Natural killer cell treated with Interleukin-12 subunit alpha and Interleukin-12 subunit beta and Interleukin-15 and Interleukin-18, amount 100 ng/mL, for 72 hours (primary cell): ENCODE measurements at regions not wholly inside any gene's neighbourhood (a gene's known extent, or its start where the extent isn't known, plus 50 kb on each side); places are given as distances from the start of the nearest gene placed in this dataset.
"Not testable (repeated sequence)": the region's sequence is repeated elsewhere in the genome, so short reads cannot be mapped to it uniquely, and the experiment has no call there.

ENCODE experiments used
- ATAC-seq, 2 donors: fragments of 150-1000 bp; cut with Tn5 transposase in 1 of 2; sonication (Bioruptor Pico), chemical (Tn5 transposase) in 1 of 2; 2 replicates each; pipeline ENCODE4 v1.10.0; 2021
- DNase-seq: peaks from one replicate; pipeline ENCODE4 v3.0.0; 2022; ENCODE audit warnings: low spot score
- H3K27ac Mint-ChIP-seq, 2 donors: 1 replicate in 1 of 2; 2 replicates in 1 of 2; pipeline ENCODE4 v1.8.0; 2022; ENCODE audit warnings: mixed read lengths in 2 of 2, mild to moderate bottlenecking in 1 of 2, moderate library complexity in 1 of 2
- H3K27me3 Mint-ChIP-seq, 2 donors: 1 replicate in 1 of 2; 2 replicates in 1 of 2; pipeline ENCODE4 v1.8.0; 2022; ENCODE audit warnings: mixed read lengths in 2 of 2
- H3K36me3 Mint-ChIP-seq: one replicate; pipeline ENCODE4 v1.8.0; 2022; ENCODE audit warnings: mixed read lengths
- H3K4me1 Mint-ChIP-seq, 2 donors: 1 replicate in 1 of 2; 2 replicates in 1 of 2; pipeline ENCODE4 v1.8.0; 2022; ENCODE audit warnings: low read depth in 2 of 2, mixed read lengths in 2 of 2, mild to moderate bottlenecking in 1 of 2
- H3K4me3 Mint-ChIP-seq: one replicate; pipeline ENCODE4 v1.8.0; 2022; ENCODE audit warnings: mixed read lengths
- H3K9me3 Mint-ChIP-seq: 2 replicates; pipeline ENCODE4 v1.8.0; 2022; ENCODE audit warnings: mixed read lengths

DNA sequence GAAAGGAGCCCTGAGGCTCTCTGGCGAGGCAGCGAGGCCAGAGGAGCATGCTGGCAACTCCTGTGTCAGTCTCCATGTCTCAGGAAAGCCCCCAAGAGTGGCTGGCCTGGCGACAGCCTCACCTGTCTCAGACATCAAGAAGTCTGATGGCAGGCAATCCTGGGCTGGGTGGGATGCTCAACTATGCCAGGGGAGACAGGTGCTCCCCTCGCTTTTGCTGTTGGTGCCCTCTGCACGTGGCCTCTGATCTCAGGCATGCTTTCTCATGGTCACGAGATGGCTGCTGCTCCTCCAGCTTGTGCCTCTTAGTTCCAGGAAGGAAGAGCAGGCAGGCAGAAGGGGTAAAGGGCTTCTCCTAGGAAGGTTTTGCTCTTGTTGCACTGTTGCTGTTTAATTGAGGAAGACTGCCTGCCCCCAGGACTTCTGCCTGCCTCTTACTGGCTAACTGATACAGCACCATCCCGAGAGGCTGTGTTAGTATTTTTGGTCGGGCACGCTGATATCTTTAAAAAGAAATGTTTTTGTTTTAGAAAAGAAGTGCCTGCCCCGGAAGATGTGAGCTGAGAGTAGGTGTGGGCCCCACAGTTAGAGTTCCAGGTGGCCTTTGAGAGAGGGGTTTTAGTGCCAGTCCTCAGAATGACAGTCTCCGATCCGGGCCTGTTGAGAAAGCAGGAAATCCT, 344.8 kb upstream of the HS6ST1 start:
- no peak overlapping the region for H3K27ac Mint-ChIP-seq
- H3K36me3 Mint-ChIP-seq = no peaks in the 10 kb centered on the region
- peaks cover 21 to 38% of the 10 kb centered on the region in 2 donors for H3K27me3 Mint-ChIP-seq
- H3K4me1 Mint-ChIP-seq = peaks cover 0 to 2% of the 10 kb centered on the region in 2 donors
- no peaks in the 10 kb centered on the region for H3K9me3 Mint-ChIP-seq
- H3K4me3 Mint-ChIP-seq = no peak overlapping the region
- DNase-seq = no peak
- ATAC-seq = no peak

GRCh38 chr2:128664499-128664971, 345.9 kb upstream of the HS6ST1 start:
- no peak overlapping the region for H3K27ac Mint-ChIP-seq
- no peaks in the 10 kb centered on the region for H3K36me3 Mint-ChIP-seq
- H3K4me3 Mint-ChIP-seq = no peak overlapping the region
- ATAC-seq = no peak
- H3K4me1 Mint-ChIP-seq = peaks cover 0 to 2% of the 10 kb centered on the region in 2 donors
- H3K9me3 Mint-ChIP-seq = no peaks in the 10 kb centered on the region
- DNase-seq = no peak
- H3K27me3 Mint-ChIP-seq = peaks cover 24 to 28% of the 10 kb centered on the region in 2 donors

- no peak overlapping the region for H3K4me3 Mint-ChIP-seq
- ATAC-seq (peak in 1 of 2 donors; percentile 44), DNase-seq (no peak)
- H3K9me3 Mint-ChIP-seq = no peaks in the 10 kb centered on the region
- no peaks in the 10 kb centered on the region for H3K36me3 Mint-ChIP-seq
- H3K27me3 Mint-ChIP-seq = peaks cover 20 to 22% of the 10 kb centered on the region in 2 donors
- H3K4me1 Mint-ChIP-seq = peaks cover 0 to 2% of the 10 kb centered on the region in 2 donors
- H3K27ac Mint-ChIP-seq = no peak overlapping the region
Observed at GRCh38 chr2:128665113-128665512, 346.4 kb upstream of the HS6ST1 start.

- no peaks in the 10 kb centered on the region for H3K36me3 Mint-ChIP-seq
- DNase-seq (no peak), ATAC-seq (no peak)
- H3K27me3 Mint-ChIP-seq = peaks cover 18 to 21% of the 10 kb centered on the region in 2 donors
- no peak overlapping the region for H3K27ac Mint-ChIP-seq
- no peak overlapping the region for H3K4me3 Mint-ChIP-seq
- peaks cover 0 to 2% of the 10 kb centered on the region in 2 donors for H3K4me1 Mint-ChIP-seq
- no peaks in the 10 kb centered on the region for H3K9me3 Mint-ChIP-seq
Observed at GRCh38 chr2:128666596-128666995, 347.9 kb upstream of the HS6ST1 start.

GRCh38 chr2:128667391-128667790, 348.7 kb upstream of the HS6ST1 start:
- DNase-seq (no peak), ATAC-seq (no peak)
- no peaks in the 10 kb centered on the region for H3K9me3 Mint-ChIP-seq
- no peak overlapping the region for H3K27ac Mint-ChIP-seq
- H3K27me3 Mint-ChIP-seq = peaks cover 12 to 21% of the 10 kb centered on the region in 2 donors
- no peaks in the 10 kb centered on the region for H3K36me3 Mint-ChIP-seq
- H3K4me1 Mint-ChIP-seq = no peaks in the 10 kb centered on the region
- no peak overlapping the region for H3K4me3 Mint-ChIP-seq

- Mint-ChIP-seq H3K36me3 (no peaks in the 10 kb centered on the region), H3K27ac (no peak overlapping the region), H3K9me3 (no peaks in the 10 kb centered on the region), H3K27me3 (peaks cover 9 to 14% of the 10 kb centered on the region in 2 donors), H3K4me1 (no peaks in the 10 kb centered on the region), H3K4me3 (no peak overlapping the region)
- ATAC-seq (no peak), DNase-seq (no peak)
Observed at GRCh38 chr2:128668946-128669345, 350.3 kb upstream of the HS6ST1 start.

- Mint-ChIP-seq H3K27ac (no peak overlapping the region), H3K9me3 (no peaks in the 10 kb centered on the region), H3K36me3 (no peaks in the 10 kb centered on the region), H3K27me3 (peaks cover 9 to 14% of the 10 kb centered on the region in 2 donors), H3K4me3 (no peak overlapping the region), H3K4me1 (no peaks in the 10 kb centered on the region)
- ATAC-seq (no peak), DNase-seq (no peak)
Observed at GRCh38 chr2:128670066-128670465, 351.4 kb upstream of the HS6ST1 start.

DNA sequence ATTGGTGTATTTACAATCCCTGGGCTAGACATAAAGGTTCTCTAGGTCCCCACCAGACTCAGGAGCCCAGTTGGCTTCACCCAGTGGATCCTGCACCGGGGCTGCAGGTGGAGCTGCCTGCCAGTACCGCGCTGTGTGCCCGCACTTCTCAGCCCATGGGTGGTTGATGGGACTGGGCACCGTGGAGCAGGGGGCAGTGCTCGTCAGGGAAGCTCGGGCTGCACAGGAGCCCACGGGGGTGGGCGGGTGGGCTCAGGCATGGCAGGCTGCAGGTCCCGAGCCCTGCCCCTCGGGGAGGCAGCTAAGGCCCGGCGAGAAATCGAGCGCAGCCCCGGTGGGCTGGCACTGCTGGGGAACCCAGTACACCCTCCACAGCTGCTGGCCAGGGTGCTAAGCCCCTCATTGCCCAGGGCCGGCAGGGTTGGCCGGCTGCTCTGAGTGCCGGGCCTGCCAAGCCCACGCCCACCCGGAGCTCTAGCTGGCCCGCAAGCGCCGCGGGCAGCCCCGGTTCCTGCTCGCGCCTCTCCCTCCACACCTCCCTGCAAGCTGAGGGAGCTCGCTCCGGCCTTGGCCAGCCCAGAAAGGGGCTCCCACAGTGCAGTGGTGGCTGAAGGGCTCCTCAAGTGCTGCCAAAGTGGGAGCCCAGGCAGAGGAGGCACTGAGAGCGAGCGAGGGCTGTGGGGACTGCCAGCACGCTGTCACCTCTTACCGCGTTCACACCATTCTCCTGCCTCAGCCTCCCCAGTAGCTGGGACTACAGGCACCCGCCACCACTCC, 353.5 kb upstream of the HS6ST1 start:
- ATAC-seq, H3K36me3 Mint-ChIP-seq, H3K4me3 Mint-ChIP-seq, H3K27ac Mint-ChIP-seq, DNase-seq, H3K4me1 Mint-ChIP-seq, H3K27me3 Mint-ChIP-seq, H3K9me3 Mint-ChIP-seq: not testable (repeated sequence)

- not testable (repeated sequence) for H3K36me3 Mint-ChIP-seq, H3K4me1 Mint-ChIP-seq, H3K27me3 Mint-ChIP-seq, ATAC-seq, H3K9me3 Mint-ChIP-seq, H3K4me3 Mint-ChIP-seq, H3K27ac Mint-ChIP-seq, DNase-seq
Observed at GRCh38 chr2:128679680-128680079, 361.0 kb upstream of the HS6ST1 start.

- Mint-ChIP-seq H3K4me1 (peaks cover 0 to 3% of the 10 kb centered on the region in 2 donors), H3K4me3 (no peak overlapping the region), H3K27ac (no peak overlapping the region), H3K27me3 (peaks cover 0 to 5% of the 10 kb centered on the region in 2 donors), H3K9me3 (no peaks in the 10 kb centered on the region), H3K36me3 (no peaks in the 10 kb centered on the region)
- no peak for ATAC-seq
- DNase-seq = no peak
Observed at GRCh38 chr2:128681507-128681906, 362.8 kb upstream of the HS6ST1 start.

DNA sequence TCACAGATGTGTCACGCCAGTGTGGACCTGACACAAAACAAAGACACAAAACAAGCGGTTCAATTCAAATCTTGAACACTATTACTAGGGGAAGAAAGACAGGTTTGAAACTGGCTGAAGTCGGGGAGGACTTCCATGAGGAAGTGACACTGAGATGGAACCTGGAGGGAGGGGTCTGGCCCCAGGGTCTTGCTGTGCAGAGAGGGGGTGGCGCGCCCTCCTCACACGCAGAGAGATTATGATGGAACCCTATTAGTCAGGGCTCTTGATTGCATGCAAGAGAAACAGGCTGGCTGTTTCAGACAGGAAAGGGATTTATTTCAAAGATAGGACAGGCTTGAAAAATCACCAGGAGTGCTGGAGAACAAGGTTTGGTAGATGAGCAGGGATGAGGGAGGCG, 363.6 kb upstream of the HS6ST1 start:
- Mint-ChIP-seq H3K27me3 (peaks cover 0 to 5% of the 10 kb centered on the region in 2 donors), H3K4me1 (peaks cover 0 to 5% of the 10 kb centered on the region in 2 donors), H3K27ac (no peak overlapping the region), H3K36me3 (no peaks in the 10 kb centered on the region), H3K9me3 (no peaks in the 10 kb centered on the region), H3K4me3 (no peak overlapping the region)
- DNase-seq (no peak), ATAC-seq (no peak)

DNA sequence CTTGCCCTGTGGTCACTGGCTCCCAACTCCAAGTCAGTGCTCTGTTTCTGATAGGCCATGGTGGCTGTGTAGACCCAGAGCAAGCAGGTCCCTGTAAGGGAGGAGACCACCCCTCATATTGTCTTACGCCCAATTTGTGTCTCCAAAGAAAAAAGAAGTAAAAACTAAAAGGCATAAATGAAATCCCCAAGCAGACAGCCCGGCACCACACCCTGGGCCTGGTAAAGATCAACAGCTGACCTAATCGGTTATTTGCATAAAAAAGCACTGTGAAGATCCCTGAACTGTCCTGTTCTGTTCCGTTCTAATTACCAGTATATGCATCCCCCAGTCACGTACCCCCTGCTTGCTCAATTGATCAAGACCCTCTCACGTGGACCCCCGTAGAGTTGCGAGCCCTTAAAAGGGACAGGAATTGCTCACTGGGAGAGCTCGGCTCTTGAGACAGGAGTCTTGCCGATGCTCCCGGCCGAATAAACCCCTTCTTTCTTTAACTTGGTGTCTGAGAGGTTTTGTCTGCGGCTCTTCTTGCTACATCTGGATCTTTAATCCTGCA, 364.1 kb upstream of the HS6ST1 start:
- Mint-ChIP-seq H3K9me3 (no peaks in the 10 kb centered on the region), H3K27me3 (peaks cover 0 to 5% of the 10 kb centered on the region in 2 donors), H3K27ac (no peak overlapping the region), H3K36me3 (no peaks in the 10 kb centered on the region), H3K4me1 (peaks cover 0 to 5% of the 10 kb centered on the region in 2 donors), H3K4me3 (no peak overlapping the region)
- no peak for DNase-seq
- ATAC-seq = no peak

DNA sequence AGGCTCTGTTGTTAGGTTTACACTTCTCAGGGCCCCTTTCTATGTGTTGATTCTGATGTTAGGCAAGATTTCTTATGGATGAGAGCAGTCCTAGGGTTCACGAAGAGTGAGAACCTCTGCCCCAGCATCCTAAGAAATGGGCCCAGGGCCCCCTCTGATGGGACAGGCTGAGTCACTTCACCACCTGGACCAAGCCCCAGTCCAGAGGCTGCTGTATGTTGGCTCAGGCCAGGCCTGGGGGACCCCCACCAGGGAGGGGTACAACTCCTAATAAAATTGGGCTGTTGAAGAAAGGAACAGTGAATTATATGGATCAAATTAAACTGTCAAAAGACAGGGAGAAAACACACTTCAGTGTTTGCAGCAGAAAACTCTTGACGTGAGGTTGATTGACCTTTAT, 365.9 kb upstream of the HS6ST1 start:
- ATAC-seq = no peak
- Mint-ChIP-seq H3K27me3 (peaks cover 0 to 5% of the 10 kb centered on the region in 2 donors), H3K4me1 (peaks cover 0 to 5% of the 10 kb centered on the region in 2 donors), H3K4me3 (no peak overlapping the region), H3K9me3 (no peaks in the 10 kb centered on the region), H3K27ac (no peak overlapping the region), H3K36me3 (no peaks in the 10 kb centered on the region)
- DNase-seq = no peak
